DMS53 treated with DMSO at 0.1 percent for 48 hours (cell line): ENCODE measurements at regions not wholly inside any gene's neighbourhood (a gene's known extent, or its start where the extent isn't known, plus 50 kb on each side); places are given as distances from the start of the nearest gene placed in this dataset.
"Not testable (repeated sequence)": the region's sequence is repeated elsewhere in the genome, so short reads cannot be mapped to it uniquely, and the experiment has no call there.

ENCODE experiments used
- DNase-seq: peaks from one replicate; lab custom pipeline; 2025; ENCODE audit not compliant: unreplicated experiment; lab: John Stamatoyannopoulos, UW

DNA sequence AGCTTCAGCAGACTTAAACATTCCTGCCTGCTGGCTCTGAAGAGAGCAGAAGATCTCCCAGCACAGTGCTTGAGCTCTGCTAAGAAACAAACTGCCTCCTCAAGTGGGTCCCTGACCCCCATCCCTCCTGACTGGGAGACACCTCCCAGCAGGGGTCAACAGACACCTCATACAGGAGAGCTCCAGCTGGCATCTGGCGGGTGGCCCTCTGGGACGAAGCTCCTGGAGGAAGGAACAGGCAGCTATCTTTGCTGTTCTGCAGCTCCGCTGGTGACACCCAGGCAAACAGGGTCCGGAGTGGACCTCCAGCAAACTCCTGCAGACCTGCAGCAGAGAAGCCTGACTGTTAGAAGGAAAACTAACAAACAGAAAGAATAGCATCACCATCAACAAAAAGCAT lies 139.3 kb downstream of the ATXN7L3B start:
- not testable (repeated sequence) for DNase-seq

- DNase-seq = no peak
Observed at GRCh38 chr12:74685385-74685784, 147.8 kb downstream of the ATXN7L3B start.

- peak; percentile 81 for DNase-seq
Observed at GRCh38 chr12:74689071-74689655, 151.5 kb downstream of the ATXN7L3B start.

DNA sequence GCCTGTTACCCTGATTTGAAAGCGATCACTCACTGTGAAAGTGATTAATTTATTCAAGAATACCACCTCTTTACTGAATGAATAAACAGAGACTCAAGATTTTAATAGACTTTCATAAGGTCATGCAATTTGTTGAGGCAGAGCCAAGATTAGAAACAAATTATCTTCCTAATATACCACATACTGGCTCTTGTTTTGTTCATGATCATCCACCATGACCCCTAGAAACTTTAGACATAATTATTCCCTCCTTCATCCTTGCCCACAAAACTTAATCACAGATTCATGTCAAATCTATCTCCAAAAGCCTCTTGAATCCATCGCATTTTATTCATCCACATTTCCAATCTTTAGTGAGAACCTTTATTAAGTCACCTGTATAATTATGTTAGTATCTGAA lies 152.3 kb downstream of the ATXN7L3B start:
- DNase-seq = no peak

DNA sequence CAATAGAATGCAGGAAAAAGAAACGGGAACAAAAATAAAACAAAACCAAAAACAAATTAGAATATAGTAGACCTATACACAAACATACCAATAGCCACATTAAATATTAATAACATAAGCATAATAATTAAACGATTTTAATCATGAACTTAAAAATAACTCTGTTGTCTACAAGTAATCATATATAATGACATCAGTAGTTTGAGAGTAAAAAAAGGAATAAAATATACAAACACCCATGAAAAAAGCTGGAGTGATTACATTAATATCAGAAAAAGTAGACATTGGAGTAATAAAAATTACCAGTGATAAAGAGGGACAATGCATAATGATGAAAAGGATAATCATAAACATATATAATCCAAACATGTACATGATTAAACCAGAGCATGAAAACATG lies 181.8 kb downstream of the ATXN7L3B start:
- no peak for DNase-seq

DNA sequence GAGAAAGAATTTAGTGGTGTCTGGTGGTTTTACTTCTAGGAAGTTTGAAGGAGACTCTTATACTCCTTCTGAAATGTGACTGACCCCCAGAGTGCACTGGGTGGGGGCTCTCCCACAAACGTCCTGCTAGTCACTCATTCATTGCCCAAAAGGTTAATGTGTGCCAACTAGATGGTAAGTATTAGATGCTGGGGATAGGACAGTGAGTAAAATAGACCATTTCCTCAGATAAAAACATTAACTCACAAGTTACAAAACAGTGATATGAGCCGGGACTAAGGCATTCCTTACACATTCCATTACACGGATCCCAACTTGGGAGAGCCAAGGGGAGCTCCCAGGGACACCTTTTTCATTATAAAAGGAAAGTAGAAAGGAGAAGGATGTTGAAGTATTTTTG lies 185.1 kb downstream of the ATXN7L3B start:
- no peak for DNase-seq

- no peak for DNase-seq
Observed at GRCh38 chr12:74725154-74725553, 187.5 kb downstream of the ATXN7L3B start.

DNA sequence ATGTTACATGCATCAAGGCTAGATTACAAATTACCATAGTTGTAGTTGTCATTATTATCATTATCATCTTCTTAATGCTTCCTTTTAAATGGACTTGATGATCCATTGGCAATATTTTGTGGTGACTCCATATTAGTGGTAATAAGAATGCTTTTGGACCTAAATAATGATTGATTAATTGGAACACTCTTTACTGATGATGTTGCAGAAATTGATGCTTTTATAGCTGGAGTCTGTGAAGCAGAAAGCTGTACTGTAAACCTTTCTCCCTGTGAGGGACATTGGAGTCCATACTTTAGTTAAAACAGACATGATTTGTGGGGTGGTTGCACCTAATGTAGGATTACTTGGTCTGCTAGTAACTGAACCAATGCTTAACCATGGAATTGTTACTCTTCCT lies 190.4 kb downstream of the ATXN7L3B start:
- no peak for DNase-seq

DNA sequence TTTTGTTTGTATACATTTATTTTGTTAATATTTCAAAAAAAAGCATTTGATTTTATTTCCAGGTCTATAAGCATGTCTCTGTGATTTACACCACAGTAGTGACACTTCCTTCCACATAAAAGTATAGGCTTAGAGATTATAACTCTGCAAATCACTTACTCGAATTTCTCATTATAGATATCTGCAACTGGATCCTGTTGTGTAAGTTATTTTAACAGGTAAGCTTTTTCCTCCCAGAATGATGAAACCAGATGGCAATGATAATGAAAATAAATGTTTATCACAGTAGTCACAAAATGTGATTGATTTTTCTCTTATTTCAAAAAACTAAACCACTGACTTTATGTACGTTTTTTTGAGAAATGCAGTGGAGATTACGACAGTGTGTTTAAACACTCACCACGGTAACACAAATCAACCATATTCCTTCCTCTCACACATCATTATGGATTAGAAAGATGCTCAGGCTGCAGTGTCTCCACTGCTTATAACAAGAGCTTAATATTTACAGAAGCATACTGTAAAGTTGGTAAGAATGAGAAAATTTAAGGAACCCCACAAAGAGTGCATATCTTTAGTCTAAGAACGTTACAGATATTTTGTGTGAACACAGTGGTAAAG lies 194.6 kb downstream of the ATXN7L3B start:
- DNase-seq = no peak

- no peak for DNase-seq
Observed at GRCh38 chr12:74732826-74733225, 195.2 kb downstream of the ATXN7L3B start.

DNA sequence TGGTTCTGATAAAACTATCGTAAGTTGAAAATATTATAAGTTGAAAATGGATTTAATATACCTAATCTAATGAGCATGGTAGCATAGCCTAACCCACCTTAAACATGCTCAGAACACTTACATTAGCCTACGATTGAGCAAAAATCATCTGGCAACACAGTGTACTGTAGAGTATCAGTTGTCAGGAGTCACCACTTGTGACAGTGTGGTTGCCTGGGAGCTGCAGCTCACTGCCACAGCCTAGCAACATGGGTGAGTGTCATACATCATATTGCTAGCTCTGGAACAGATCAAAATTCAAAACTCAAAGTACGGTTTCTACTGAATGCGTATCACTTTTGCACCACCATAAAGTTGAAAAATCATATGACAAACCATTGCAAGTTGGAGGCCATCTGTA lies 203.5 kb downstream of the ATXN7L3B start:
- no peak for DNase-seq

GRCh38 chr12:74747305-74747704 lies 209.7 kb downstream of the ATXN7L3B start:
- peak; percentile 9 for DNase-seq

DNA sequence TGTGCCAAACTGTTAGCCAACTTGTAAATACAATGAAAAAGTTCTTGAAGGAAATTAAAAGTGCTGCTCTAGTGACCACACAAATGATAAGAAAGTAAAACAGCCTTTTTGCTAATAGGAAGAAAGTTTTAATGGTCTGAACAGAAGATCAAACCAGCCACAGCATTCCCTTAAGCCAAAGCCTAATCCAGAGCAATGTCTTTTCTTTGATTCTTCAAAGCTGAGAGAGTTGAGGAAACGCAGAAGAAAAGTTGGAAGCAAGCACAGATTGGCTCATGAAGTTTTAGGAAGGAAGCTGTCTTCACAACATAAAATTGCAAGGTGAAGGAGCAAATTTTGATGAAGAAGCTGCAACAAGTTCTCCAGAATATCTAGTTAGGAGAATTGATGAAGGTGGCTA lies 213.8 kb downstream of the ATXN7L3B start:
- no peak for DNase-seq

- no peak for DNase-seq
Observed at GRCh38 chr12:74752215-74752614, 214.6 kb downstream of the ATXN7L3B start.

GRCh38 chr12:74770552-74770951 lies 232.9 kb downstream of the ATXN7L3B start:
- DNase-seq = peak; percentile 17

- DNase-seq = no peak
Observed at GRCh38 chr12:74775276-74775675, 237.6 kb downstream of the ATXN7L3B start.

- no peak for DNase-seq
Observed at GRCh38 chr12:74776378-74776777, 238.7 kb downstream of the ATXN7L3B start.

- no peak for DNase-seq
Observed at GRCh38 chr12:74780182-74780849, 242.7 kb downstream of the ATXN7L3B start.

GRCh38 chr12:74780850-74781241 lies 243.2 kb downstream of the ATXN7L3B start:
- not testable (repeated sequence) for DNase-seq

DNA sequence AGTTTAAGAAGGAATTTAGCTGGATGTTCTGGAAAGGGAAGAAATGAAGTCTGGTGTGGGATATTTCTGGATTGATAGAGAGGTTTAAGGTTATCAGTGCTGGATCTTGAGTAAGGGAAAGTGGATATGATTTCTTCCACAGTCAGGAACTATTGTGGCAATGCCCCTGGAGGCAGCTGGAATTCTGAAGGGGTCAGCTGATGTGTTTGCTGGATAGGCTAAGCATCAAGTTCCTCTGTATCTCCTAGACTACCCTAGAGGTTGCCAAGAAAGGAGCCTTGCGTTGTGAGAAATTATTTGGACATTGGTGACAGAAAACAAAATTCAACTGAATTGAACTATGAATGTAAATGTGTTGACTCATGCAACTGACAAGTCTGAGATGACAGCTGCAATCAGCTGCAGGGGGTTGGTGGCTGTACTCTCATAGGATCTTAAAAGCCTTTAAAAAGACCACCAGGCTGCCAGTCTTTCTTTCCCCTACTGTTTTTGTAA lies 244.4 kb downstream of the ATXN7L3B start:
- DNase-seq = no peak

- no peak for DNase-seq
Observed at GRCh38 chr12:74790931-74791330, 253.3 kb downstream of the ATXN7L3B start.

GRCh38 chr12:74791365-74791764 lies 253.7 kb downstream of the ATXN7L3B start:
- DNase-seq = no peak
